VCaP (cell line): ENCODE measurements at regions not wholly inside any gene's neighbourhood (a gene's known extent, or its start where the extent isn't known, plus 50 kb on each side); places are given as distances from the start of the nearest gene placed in this dataset.

Experiments used
- H3K27ac ChIP-seq: fragments of 450-650 bp; 2 replicates; pipeline ENCODE4 v1.5.1; 2017
- TF ChIP-seq, protein P1 (sequence below): fragments of 450-650 bp; conservative IDR thresholded peaks from 2 replicates; pipeline ENCODE4 v1.5.1; 2017; ENCODE audit warnings: mild to moderate bottlenecking, moderate library complexity

DNA sequence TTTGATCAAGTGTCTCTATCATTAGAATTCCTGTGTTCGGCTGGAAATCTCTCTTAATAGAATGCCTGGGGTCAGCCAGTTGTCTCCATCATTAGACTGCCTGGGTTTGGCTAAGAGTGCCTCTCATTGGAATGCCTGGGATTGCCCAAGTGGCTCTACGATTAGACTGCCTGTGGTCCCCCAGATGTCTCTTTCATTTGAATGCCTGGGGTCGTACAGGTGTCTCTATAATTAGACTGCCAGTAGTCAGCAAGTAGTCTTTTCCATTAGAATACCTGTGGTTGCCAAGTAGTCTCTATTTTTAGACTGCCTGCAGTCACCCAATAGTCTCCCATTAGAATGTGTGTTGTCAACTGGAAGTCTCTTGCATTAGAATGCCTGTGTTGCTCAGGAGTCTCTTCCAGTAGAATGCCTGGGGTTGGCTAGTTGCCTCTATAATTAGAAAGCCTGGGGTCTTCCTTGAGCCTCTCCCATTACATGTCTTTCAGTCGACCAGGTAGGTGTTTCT lies 1523.2 kb downstream of the UQCRFS1 start:
- H3K27ac ChIP-seq = no peak overlapping the region
- TF ChIP-seq, protein P1, sequence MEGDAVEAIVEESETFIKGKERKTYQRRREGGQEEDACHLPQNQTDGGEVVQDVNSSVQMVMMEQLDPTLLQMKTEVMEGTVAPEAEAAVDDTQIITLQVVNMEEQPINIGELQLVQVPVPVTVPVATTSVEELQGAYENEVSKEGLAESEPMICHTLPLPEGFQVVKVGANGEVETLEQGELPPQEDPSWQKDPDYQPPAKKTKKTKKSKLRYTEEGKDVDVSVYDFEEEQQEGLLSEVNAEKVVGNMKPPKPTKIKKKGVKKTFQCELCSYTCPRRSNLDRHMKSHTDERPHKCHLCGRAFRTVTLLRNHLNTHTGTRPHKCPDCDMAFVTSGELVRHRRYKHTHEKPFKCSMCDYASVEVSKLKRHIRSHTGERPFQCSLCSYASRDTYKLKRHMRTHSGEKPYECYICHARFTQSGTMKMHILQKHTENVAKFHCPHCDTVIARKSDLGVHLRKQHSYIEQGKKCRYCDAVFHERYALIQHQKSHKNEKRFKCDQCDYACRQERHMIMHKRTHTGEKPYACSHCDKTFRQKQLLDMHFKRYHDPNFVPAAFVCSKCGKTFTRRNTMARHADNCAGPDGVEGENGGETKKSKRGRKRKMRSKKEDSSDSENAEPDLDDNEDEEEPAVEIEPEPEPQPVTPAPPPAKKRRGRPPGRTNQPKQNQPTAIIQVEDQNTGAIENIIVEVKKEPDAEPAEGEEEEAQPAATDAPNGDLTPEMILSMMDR = no peak

DNA sequence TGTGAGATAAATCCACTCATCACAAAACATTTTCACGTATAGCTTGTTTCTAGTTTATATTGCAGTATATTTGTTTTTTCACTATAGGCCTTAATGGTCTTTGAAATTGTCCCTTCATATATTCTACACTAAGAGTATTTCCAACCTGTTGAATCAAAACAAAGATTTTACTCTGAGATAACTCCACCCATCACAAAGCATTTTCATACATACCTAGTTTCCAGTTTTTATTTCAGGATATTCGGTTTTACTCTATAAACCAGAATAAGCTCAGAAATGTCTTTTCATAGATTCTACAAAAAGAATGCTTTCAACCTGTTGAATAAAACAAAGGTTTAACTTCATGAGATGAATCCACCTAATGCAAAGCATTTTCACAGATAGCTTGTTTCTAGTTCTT lies 1528.7 kb downstream of the UQCRFS1 start:
- no peak overlapping the region for H3K27ac ChIP-seq
- TF ChIP-seq, protein P1 = no peak

DNA sequence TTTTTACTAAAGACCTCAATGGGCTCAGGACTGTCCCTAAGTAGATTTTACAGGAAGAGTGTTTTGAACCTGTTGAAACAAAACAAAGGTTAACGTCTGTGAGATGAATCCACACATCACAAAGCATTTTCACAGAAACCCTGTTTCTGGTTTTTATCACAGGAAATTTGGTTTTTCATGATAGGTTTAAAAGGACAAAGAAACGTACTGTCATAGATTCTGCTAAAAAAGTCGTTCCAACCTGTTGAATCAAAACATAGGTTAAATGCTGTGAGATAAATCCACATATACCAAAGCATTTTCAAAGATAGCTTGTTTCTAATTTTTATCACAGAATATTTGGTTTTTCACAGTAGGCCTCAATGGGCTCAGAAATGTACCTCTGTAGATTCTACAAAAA lies 1531.0 kb downstream of the UQCRFS1 start:
- no peak overlapping the region for H3K27ac ChIP-seq
- TF ChIP-seq, protein P1 = no peak

DNA sequence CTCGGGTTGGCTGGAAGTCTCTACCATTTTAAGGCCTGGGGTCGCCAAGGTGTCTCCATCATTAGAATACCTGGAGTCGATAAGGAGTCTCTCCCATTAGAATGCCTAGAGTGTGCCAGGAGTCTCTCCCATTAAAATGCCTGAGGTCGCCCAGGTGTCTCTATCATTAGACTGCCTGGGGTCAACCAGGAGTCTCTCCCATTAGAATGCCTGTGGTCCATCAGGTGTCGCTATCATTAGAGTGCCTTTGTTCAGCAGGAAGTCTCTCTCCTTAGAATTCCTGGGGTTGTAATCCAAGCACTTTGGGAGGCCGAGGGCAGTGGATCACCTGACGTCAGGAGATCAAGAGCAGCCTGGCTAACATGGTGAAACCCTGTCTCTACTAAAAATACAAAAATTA lies 1533.0 kb downstream of the UQCRFS1 start:
- TF ChIP-seq, protein P1 = no peak
- no peak overlapping the region for H3K27ac ChIP-seq

DNA sequence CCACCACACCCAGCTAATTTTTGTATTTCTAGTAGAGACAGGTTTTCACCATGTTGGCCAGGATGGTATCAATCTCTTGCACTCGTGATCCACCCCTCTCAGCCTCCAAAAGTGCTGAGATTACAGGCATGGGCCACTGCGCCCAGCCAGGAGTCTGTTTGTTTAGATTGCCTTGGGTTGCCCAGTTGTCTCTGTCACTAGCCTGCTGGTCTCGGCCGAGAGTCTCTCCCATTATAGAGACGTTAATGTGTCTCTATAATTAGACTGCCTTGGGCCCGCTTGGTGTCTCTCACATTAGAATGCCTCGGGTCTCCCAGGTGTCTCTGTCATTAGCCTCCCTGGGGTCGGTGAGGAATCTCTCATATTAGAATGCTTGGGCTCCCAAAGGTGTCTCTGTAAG lies 1533.6 kb downstream of the UQCRFS1 start:
- TF ChIP-seq, protein P1 = no peak
- no peak overlapping the region for H3K27ac ChIP-seq

DNA sequence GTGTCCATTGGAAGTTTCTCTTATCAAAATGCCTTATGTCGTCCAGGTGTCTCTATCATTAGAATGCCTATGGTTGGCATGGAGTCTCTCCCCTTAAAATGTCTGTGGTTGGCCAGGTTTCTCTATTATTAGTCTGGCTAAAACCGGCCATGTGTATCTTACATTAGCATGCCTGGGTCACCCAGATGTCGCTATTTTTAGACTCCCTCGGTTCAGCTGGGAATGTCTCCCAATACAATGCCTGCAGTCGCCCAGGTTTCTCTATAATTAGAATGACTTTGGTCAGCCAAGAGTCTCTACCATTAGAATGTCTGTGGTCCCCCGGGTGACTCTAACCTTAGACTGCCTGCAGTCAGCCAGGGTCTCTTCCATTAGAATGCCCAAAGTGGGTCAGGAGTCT lies 1536.1 kb downstream of the UQCRFS1 start:
- H3K27ac ChIP-seq = no peak overlapping the region
- TF ChIP-seq, protein P1 = no peak

DNA sequence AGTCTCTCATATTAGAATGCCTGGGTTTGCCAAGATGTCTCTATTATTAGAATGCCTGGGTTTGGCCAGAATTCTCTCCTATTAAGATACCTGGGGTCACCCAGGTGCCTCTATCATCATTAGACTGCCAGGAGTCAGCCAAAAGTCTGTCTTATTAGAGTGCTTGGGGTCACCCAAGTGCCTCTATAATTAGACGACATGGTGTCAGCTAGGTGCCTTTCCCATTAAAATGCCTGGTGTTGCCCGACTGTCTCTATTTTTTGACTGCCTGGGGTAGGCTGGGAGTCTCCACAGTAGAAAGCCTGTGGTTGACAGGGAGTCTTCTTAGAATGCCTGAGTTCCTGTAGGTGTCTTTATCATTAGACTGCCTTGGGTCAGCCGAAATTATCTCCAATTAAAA lies 1536.6 kb downstream of the UQCRFS1 start:
- H3K27ac ChIP-seq = no peak overlapping the region
- TF ChIP-seq, protein P1 = no peak
